Keratinocyte (primary cell): ENCODE measurements at regions not wholly inside any gene's neighbourhood (a gene's known extent, or its start where the extent isn't known, plus 50 kb on each side); places are given as distances from the start of the nearest gene placed in this dataset.

Experiments
- DNase-seq: peaks from one replicate; pipeline ENCODE4 v3.0.0-alpha.2; 2011; ENCODE audit warnings: low read depth, missing footprints, low spot score
- FAIRE-seq: peaks from 2 replicates; lab custom pipeline; 2011; peaks lifted over from hg19 to GRCh38; lab: Jason Lieb, UNC
- H2AFZ ChIP-seq: 2 replicates; pipeline ENCODE4 v1.6.0; 2012; ENCODE audit warnings: low read length, control low read depth, inconsistent platforms; ENCODE audit not compliant: control insufficient read depth
- H3K27ac ChIP-seq: 2 replicates; pipeline ENCODE4 v1.5.1; 2011; ENCODE audit warnings: low read length; ENCODE audit not compliant: control insufficient read depth, insufficient read depth
- H3K27me3 ChIP-seq: 3 replicates; pipeline ENCODE4 v1.6.0; 2011; ENCODE audit warnings: low read length; ENCODE audit not compliant: control insufficient read depth, insufficient read depth; ENCODE audit errors: extremely low read depth
- H3K36me3 ChIP-seq, 2 experiments: 2 replicates in 1 of 2; 3 replicates in 1 of 2; pipeline ENCODE4 v1.5.1; 2011; ENCODE audit warnings: low read length in 2 of 2, mild to moderate bottlenecking in 1 of 2; ENCODE audit not compliant: control insufficient read depth in 2 of 2, insufficient read depth in 2 of 2; ENCODE audit errors: extremely low read depth in 1 of 2
- H3K4me1 ChIP-seq: 3 replicates; pipeline ENCODE4 v1.5.1; 2011; ENCODE audit warnings: low read length; ENCODE audit not compliant: control insufficient read depth, insufficient read depth; ENCODE audit errors: extremely low read depth
- H3K4me2 ChIP-seq: 3 replicates; pipeline ENCODE4 v1.6.0; 2011; ENCODE audit warnings: low read depth, low read length; ENCODE audit not compliant: control insufficient read depth, insufficient read depth; ENCODE audit errors: extremely low read depth
- H3K4me3 ChIP-seq, 3 experiments: fragments of 200-600 bp in 1 of 3; sonication (generic) in 1 of 3; 2 replicates in 2 of 3; 3 replicates in 1 of 3; pipeline ENCODE4 v1.5.1; 2011 to 2016; ENCODE audit warnings: low read length in 3 of 3, mild to moderate bottlenecking in 3 of 3, control low read depth in 2 of 3, inconsistent platforms in 1 of 3, low read depth in 1 of 3, mixed read lengths in 1 of 3, mixed run types in 1 of 3, moderate library complexity in 1 of 3; ENCODE audit not compliant: control insufficient read depth in 2 of 3, insufficient read depth in 2 of 3; ENCODE audit errors: extremely low read depth in 1 of 3
- H3K79me2 ChIP-seq: 2 replicates; pipeline ENCODE4 v1.6.0; 2012; ENCODE audit warnings: low read length; ENCODE audit not compliant: control insufficient read depth, insufficient read depth
- H3K9ac ChIP-seq: 3 replicates; pipeline ENCODE4 v1.6.0; 2011; ENCODE audit warnings: low read length; ENCODE audit not compliant: control insufficient read depth, insufficient read depth; ENCODE audit errors: extremely low read depth
- H3K9me1 ChIP-seq: 3 replicates; pipeline ENCODE4 v1.6.0; 2011; ENCODE audit warnings: low read length; ENCODE audit not compliant: control insufficient read depth, insufficient read depth; ENCODE audit errors: extremely low read depth
- H3K9me3 ChIP-seq: 2 replicates; pipeline ENCODE4 v1.5.1; 2012; ENCODE audit warnings: low read depth, low read length; ENCODE audit not compliant: control insufficient read depth
- H4K20me1 ChIP-seq: 3 replicates; pipeline ENCODE4 v1.6.0; 2011; ENCODE audit warnings: low read length; ENCODE audit not compliant: control insufficient read depth, insufficient read depth; ENCODE audit errors: extremely low read depth
- CTCF ChIP-seq, 3 experiments: IDR thresholded peaks in 1 of 3; conservative IDR thresholded peaks in 1 of 3; optimal IDR thresholded peaks in 1 of 3; 2 replicates in 2 of 3; 3 replicates in 1 of 3; pipeline versions ENCODE3 to v1.5.1; 2011; ENCODE audit warnings: low read length in 3 of 3, mild to moderate bottlenecking in 3 of 3, moderate library complexity in 2 of 3, control low read depth in 1 of 3, inconsistent platforms in 1 of 3; ENCODE audit not compliant: insufficient read depth in 2 of 3; ENCODE audit errors: extremely low read depth in 1 of 3
- EZH2 ChIP-seq: IDR thresholded peaks from one replicate; pipeline ENCODE4 v1.6.1; 2012; ENCODE audit warnings: inconsistent platforms, mild to moderate bottlenecking, low read length, moderate library complexity
- dilution Hi-C: fragments of 300-500 bp; cut with MboI; formaldehyde crosslinking; loops from one replicate; pipeline ENCODE4 v1.7.0; 2020; ENCODE audit warnings: low sequenced_read_pairs; ENCODE audit not compliant: extremely low pct_ligation_motif_present

GRCh38 chr1:93013145-93014065, 52.1 kb upstream of the DIPK1A start:
- Histone ChIP-seq H3K4me2 (no peak overlapping the region), H3K4me1 (peaks cover 7% of the 10 kb centered on the region), H3K9ac (no peak overlapping the region), H3K9me3 (no peaks in the 10 kb centered on the region), H3K4me3 (no peak overlapping the region), H2AFZ (no peak overlapping the region), H3K27ac (no peak overlapping the region), H3K36me3 (no peaks in the 10 kb centered on the region), H3K9me1 (no peaks in the 10 kb centered on the region), H3K27me3 (no peaks in the 10 kb centered on the region), H4K20me1 (no peaks in the 10 kb centered on the region), H3K79me2 (no peaks in the 10 kb centered on the region)
- dilution Hi-C loops = no loop called here
- FAIRE-seq (no peak), DNase-seq (no peak)
- TF ChIP-seq CTCF (optimal IDR thresholded peaks at IDR 0.05 in 1 of 3, IDR thresholded peaks at IDR 0.05 in 1 of 3, conservative IDR thresholded peaks at IDR 0.05 in 1 of 3; ENCODE audit: extremely low read depth in 1 of 3, insufficient read depth in 2 of 3, low read length in 3 of 3) (no peak), EZH2 (no peak)

- Histone ChIP-seq H3K4me1 (peaks cover 7% of the 10 kb centered on the region), H3K9me1 (no peaks in the 10 kb centered on the region), H2AFZ (no peak overlapping the region), H3K79me2 (no peaks in the 10 kb centered on the region), H3K4me3 (no peak overlapping the region), H3K27me3 (no peaks in the 10 kb centered on the region), H3K27ac (no peak overlapping the region), H3K36me3 (no peaks in the 10 kb centered on the region), H3K9me3 (no peaks in the 10 kb centered on the region), H4K20me1 (no peaks in the 10 kb centered on the region), H3K4me2 (no peak overlapping the region), H3K9ac (no peak overlapping the region)
- FAIRE-seq (no peak), DNase-seq (no peak)
- TF ChIP-seq CTCF (optimal IDR thresholded peaks at IDR 0.05 in 1 of 3, IDR thresholded peaks at IDR 0.05 in 1 of 3, conservative IDR thresholded peaks at IDR 0.05 in 1 of 3; ENCODE audit: extremely low read depth in 1 of 3, insufficient read depth in 2 of 3, low read length in 3 of 3) (no peak), EZH2 (no peak)
- dilution Hi-C loops = no loop called here
These were observed 52.9 kb upstream of the DIPK1A start for GRCh38 chr1:93014168-93014567.
